Transverse colon (tissue), 4 donors: ENCODE measurements at regions not wholly inside any gene's neighbourhood (a gene's known extent, or its start where the extent isn't known, plus 50 kb on each side); places are given as distances from the start of the nearest gene placed in this dataset.

Experiments
- DNase-seq: peaks from one replicate; pipeline ENCODE4 v3.0.0-alpha.2; 2019
- H3K27ac ChIP-seq, 4 donors: fragments of 200-600 bp; sonication (generic); 2 replicates each; pipeline ENCODE4 v1.5.1; 2016 to 2018; ENCODE audit warnings: inconsistent platforms in 4 of 4
- H3K27me3 ChIP-seq: fragments of 200-600 bp; sonication (generic); 2 replicates; pipeline ENCODE4 v1.5.1; 2017; ENCODE audit warnings: inconsistent platforms
- H3K36me3 ChIP-seq, 4 donors: fragments of 200-600 bp; sonication (generic); 2 replicates each; pipeline ENCODE4 v1.5.1; 2017 to 2019; ENCODE audit warnings: inconsistent platforms in 4 of 4
- H3K4me1 ChIP-seq, 4 donors: fragments of 200-600 bp; sonication (generic); 2 replicates each; pipeline ENCODE4 v1.5.1; 2017 to 2020; ENCODE audit warnings: inconsistent platforms in 4 of 4
- H3K4me3 ChIP-seq, 4 donors: fragments of 200-600 bp; sonication (generic); 1 replicate in 1 of 4; 2 replicates in 3 of 4; pipeline versions ENCODE4 v1.5.1 to v1.6.1; 2017 to 2019; ENCODE audit warnings: inconsistent platforms in 4 of 4
- H3K9me3 ChIP-seq, 2 donors: fragments of 200-600 bp; sonication (generic); 2 replicates each; pipeline ENCODE4 v1.5.1; 2017 to 2019; ENCODE audit warnings: inconsistent platforms in 2 of 2
- CTCF ChIP-seq, 5 experiments: fragments of 200-600 bp in 3 of 5; fragments of 450-650 bp in 2 of 5; sonication (generic) in 3 of 5; IDR thresholded peaks; 1 replicate in 2 of 5; 2 replicates in 3 of 5; pipeline ENCODE4 v1.5.1; 2016 to 2017; ENCODE audit warnings: antibody characterized with exemption in 5 of 5, inconsistent platforms in 3 of 5, mild to moderate bottlenecking in 2 of 5, moderate library complexity in 1 of 5
- EP300 ChIP-seq: sonication (generic); formaldehyde crosslinking; IDR thresholded peaks from one replicate; pipeline ENCODE4 v1.6.1; 2017; ENCODE audit warnings: antibody characterized with exemption, low read depth
- POLR2A ChIP-seq: fragments of 450-650 bp; IDR thresholded peaks from one replicate; pipeline ENCODE4 v1.6.1; 2016; ENCODE audit warnings: antibody characterized with exemption, mild to moderate bottlenecking, moderate library complexity
- POLR2AphosphoS5 ChIP-seq, 3 donors: sonication (generic); formaldehyde crosslinking; IDR thresholded peaks; one replicate each; pipeline ENCODE4 v1.6.1; 2016; ENCODE audit warnings: antibody characterized with exemption in 3 of 3
- WGBS, 2 donors: methylation state at CpG; one replicate each; pipeline ENCODE4 v1.1.5; 2018; ENCODE audit warnings: low coverage in 1 of 2; 5-methylcytosine and 5-hydroxymethylcytosine counted together
- in situ Hi-C, 4 donors: fragments of 200-750 bp; cut with MboI; loops; one replicate each; pipeline versions ENCODE4 v1.15.0 to v1.15.1; 2017; ENCODE audit warnings: low sequenced_read_pairs in 3 of 4, low pct_ligation_motif_present in 1 of 4, low pct_unique_long_range_greater_than_20kb in 1 of 4
- intact Hi-C: fragments of 100-400 bp; cut with DNase I; formaldehyde crosslinking; loops from one replicate; pipeline ENCODE4 v1.15.1; 2023; ENCODE audit warnings: low total_unique reads

DNA sequence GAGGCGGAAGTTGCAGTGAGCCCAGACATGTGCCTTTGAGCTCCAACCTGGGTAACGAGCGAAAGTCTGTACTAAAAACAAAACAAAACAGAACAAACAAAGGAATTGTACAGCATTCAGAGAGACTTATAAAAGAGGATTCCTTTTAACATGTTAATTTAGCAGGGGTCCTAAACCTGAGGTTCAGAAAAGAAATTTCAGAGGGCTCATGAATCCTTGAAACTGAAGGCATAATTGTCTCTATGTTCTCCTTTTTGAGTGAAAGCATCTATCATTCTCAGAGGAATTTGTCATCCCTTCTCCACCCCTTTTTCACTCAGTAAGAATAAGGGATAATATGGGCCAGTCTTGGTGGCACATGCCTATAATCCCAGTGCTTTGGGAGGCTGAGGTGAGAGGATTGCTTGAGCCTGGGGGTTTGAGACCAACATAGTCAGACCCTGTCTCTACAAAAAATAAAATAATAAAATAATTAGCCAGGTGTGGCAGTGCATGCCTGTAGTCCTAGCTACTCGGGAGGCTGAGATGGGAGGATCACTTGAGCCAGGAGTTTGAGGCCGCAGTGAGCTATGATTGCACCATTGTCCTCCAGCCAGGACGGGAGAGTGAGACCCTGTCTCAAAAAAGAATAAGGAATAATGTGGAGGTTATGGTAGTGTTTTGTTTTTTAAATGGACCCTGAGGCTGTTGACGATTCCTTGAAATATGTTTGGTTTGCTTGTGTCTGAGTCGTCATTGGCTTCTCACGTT, 309.1 kb upstream of the C2CD4B start:
- intact Hi-C loops: loop anchor here (10.0 kb wide), 1 partner anchor 79 kb away; the partner anchor contains the start of gene TLN2
- H3K27ac ChIP-seq: peak overlapping the region; percentile 20 to 63 (median 42)
- no peaks in the 10 kb centered on the region for H3K36me3 ChIP-seq
- H3K27me3 ChIP-seq: no peaks in the 10 kb centered on the region
- peaks cover 0 to 54% (median 18%) of the 10 kb centered on the region in 4 donors for H3K4me1 ChIP-seq
- TF ChIP-seq POLR2AphosphoS5 (IDR thresholded peaks at IDR 0.05) (no peak), POLR2A (no peak), EP300 (no peak), CTCF (IDR thresholded peaks at IDR 0.05) (no peak)
- H3K4me3 ChIP-seq: no peak overlapping the region
- in situ Hi-C loops: no loop called here
- no peak for DNase-seq
- H3K9me3 ChIP-seq: no peaks in the 10 kb centered on the region
- WGBS, 2 donors: 69 to 91% methylated on average over 7 to 9 of the region's 9 CpGs

GRCh38 chr15:62474771-62475124, 309.7 kb upstream of the C2CD4B start:
- no peaks in the 10 kb centered on the region for H3K36me3 ChIP-seq
- WGBS, 2 donors: 48 to 54% methylated on average over 4 to 5 of the region's 5 CpGs
- in situ Hi-C loops (no loop called here), intact Hi-C loops (loop anchor here (10.0 kb wide), 1 partner anchor 80 kb away; the partner anchor contains the start of gene TLN2)
- no peak overlapping the region for H3K4me3 ChIP-seq
- DNase-seq: no peak
- H3K27me3 ChIP-seq: no peaks in the 10 kb centered on the region
- no peaks in the 10 kb centered on the region for H3K9me3 ChIP-seq
- peak overlapping the region; percentile 20 to 63 (median 40) for H3K27ac ChIP-seq
- H3K4me1 ChIP-seq: peaks cover 0 to 54% (median 18%) of the 10 kb centered on the region in 4 donors
- TF ChIP-seq EP300 (no peak), POLR2AphosphoS5 (IDR thresholded peaks at IDR 0.05) (peak in 1 of 3 donors; percentile 15)

GRCh38 chr15:62475591-62475990, 310.5 kb upstream of the C2CD4B start:
- no peaks in the 10 kb centered on the region for H3K9me3 ChIP-seq
- H3K36me3 ChIP-seq: no peaks in the 10 kb centered on the region
- intact Hi-C loops (loop anchor here (10.0 kb wide), 1 partner anchor 81 kb away; the partner anchor contains the start of gene TLN2), in situ Hi-C loops (no loop called here)
- 55 to 67% methylated on average over 1 to 2 of the region's 2 CpGs for WGBS, 2 donors
- no peak for DNase-seq
- peaks cover 0 to 48% (median 11%) of the 10 kb centered on the region in 4 donors for H3K4me1 ChIP-seq
- H3K27ac ChIP-seq: peak overlapping the region; percentile 14 to 63 (median 50)
- H3K27me3 ChIP-seq: no peaks in the 10 kb centered on the region
- H3K4me3 ChIP-seq: no peak overlapping the region
- TF ChIP-seq POLR2AphosphoS5 (IDR thresholded peaks at IDR 0.05) (peak; percentile 39 to 80 (median 42)), POLR2A (no peak), EP300 (no peak)

DNA sequence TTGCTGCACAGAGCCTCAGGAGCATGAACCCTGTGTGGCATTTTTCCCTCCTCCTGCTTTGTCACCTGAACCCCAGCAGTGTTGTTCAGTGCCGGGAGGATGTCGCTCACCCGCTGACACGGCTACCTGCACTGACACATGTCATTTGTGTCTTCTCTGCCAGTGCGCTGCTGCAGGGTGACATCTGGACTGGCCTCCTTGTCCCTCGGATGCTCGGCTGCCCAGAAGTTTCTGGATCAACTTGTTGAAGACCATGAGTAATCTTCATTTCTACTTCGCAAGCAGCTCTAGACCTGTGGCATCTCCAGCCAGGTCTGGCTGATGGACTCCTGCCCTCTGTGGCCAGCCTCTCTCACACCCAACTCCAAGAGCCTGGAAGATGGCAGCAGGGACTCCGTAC, 311.1 kb upstream of the C2CD4B start:
- no peaks in the 10 kb centered on the region for H3K9me3 ChIP-seq
- H3K27ac ChIP-seq: peak overlapping the region; percentile 14 to 63 (median 50)
- no peak for TF ChIP-seq CTCF (IDR thresholded peaks at IDR 0.05)
- no peak for TF ChIP-seq EP300
- no peak for TF ChIP-seq POLR2AphosphoS5 (IDR thresholded peaks at IDR 0.05)
- TF ChIP-seq POLR2A: no peak
- no peaks in the 10 kb centered on the region for H3K27me3 ChIP-seq
- in situ Hi-C loops (no loop called here), intact Hi-C loops (loop anchor here (10.0 kb wide), 1 partner anchor 81 kb away; the partner anchor contains the start of gene TLN2)
- H3K4me3 ChIP-seq: no peak overlapping the region
- peaks cover 0 to 42% (median 11%) of the 10 kb centered on the region in 4 donors for H3K4me1 ChIP-seq
- WGBS, 2 donors: 82 to 96% methylated on average over 2 to 9 of the region's 9 CpGs
- no peaks in the 10 kb centered on the region for H3K36me3 ChIP-seq
- DNase-seq: no peak

- H3K4me3 ChIP-seq: no peak overlapping the region
- TF ChIP-seq POLR2A: no peak
- H3K4me1 ChIP-seq: peaks cover 0 to 38% (median 8%) of the 10 kb centered on the region in 4 donors
- no peaks in the 10 kb centered on the region for H3K9me3 ChIP-seq
- intact Hi-C loops: loop anchor here (10.0 kb wide), 1 partner anchor 83 kb away; the partner anchor contains the start of gene TLN2
- no peak for DNase-seq
- H3K27me3 ChIP-seq: no peaks in the 10 kb centered on the region
- no peaks in the 10 kb centered on the region for H3K36me3 ChIP-seq
- WGBS, 2 donors: 74 to 75% methylated on average over 2 to 9 of the region's 9 CpGs
- in situ Hi-C loops: no loop called here
- H3K27ac ChIP-seq: no peak overlapping the region
These were observed 312.8 kb upstream of the C2CD4B start for GRCh38 chr15:62477929-62478328.
